Peyer's patch (tissue), 4 donors: ENCODE measurements at regions not wholly inside any gene's neighbourhood (a gene's known extent, or its start where the extent isn't known, plus 50 kb on each side); places are given as distances from the start of the nearest gene placed in this dataset.

Experiments
- CTCF ChIP-seq, 6 experiments: fragments of 450-650 bp in 4 of 6; fragments of 200-600 bp in 2 of 6; sonication (generic) in 1 of 6; IDR thresholded peaks; one replicate each; pipeline ENCODE4 v1.5.1; 2017 to 2019; ENCODE audit warnings: antibody characterized with exemption in 6 of 6, mild to moderate bottlenecking in 3 of 6, moderate library complexity in 1 of 6
- POLR2A ChIP-seq, 2 donors: fragments of 450-650 bp; IDR thresholded peaks; one replicate each; pipeline ENCODE4 v1.5.1; 2017; ENCODE audit warnings: antibody characterized with exemption in 2 of 2, mild to moderate bottlenecking in 2 of 2, moderate library complexity in 2 of 2

GRCh38 chr7:140260352-140261104 is 83.7 kb upstream of the KDM7A start:
- TF ChIP-seq CTCF (IDR thresholded peaks at IDR 0.05) (no peak), POLR2A (IDR thresholded peaks at IDR 0.05) (no peak)
